ENCODE measurements at regions not wholly inside any gene's neighbourhood (a gene's known extent, or its start where the extent isn't known, plus 50 kb on each side); places are given as distances from the start of the nearest gene placed in this dataset.

DNA sequence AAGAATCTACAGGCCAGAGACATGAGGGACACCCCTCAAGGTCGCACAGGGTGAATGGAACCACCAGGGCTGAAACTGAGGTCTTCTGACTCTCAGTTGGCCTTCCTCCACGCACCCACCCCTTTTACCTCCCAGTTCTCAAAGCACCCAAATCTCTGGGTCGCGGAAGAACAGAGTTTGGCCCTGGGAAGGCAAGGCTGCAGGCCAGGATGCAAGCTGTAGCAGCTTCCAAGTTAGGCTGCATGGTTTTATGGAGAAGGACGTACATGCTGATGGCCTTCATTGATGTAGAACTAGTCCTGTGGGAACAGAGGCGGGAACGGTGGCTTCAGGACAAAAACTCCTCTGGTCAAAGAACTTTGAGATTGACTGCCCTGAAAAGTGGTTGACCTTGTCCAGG, 143.5 kb upstream of the B3GAT1 start:
- Histone ChIP-seq H3K36me3 (ENCODE audit: control insufficient read depth, insufficient read depth, low read length) (no peaks in the 10 kb centered on the region), H3K27me3 (ENCODE audit: control insufficient read depth, insufficient read depth, low read length) (no peaks in the 10 kb centered on the region), H3K4me3 (ENCODE audit: low read depth, low read length) (no peak overlapping the region)
- DNase-seq (ENCODE audit: low read depth), result no peak
- ChIA-PET CTCF (no interaction called here), POLR2A (no interaction called here)
- no peak for TF ChIP-seq CTCF (IDR thresholded peaks at IDR 0.05; ENCODE audit: insufficient read depth, low read depth, low read length)

DNA sequence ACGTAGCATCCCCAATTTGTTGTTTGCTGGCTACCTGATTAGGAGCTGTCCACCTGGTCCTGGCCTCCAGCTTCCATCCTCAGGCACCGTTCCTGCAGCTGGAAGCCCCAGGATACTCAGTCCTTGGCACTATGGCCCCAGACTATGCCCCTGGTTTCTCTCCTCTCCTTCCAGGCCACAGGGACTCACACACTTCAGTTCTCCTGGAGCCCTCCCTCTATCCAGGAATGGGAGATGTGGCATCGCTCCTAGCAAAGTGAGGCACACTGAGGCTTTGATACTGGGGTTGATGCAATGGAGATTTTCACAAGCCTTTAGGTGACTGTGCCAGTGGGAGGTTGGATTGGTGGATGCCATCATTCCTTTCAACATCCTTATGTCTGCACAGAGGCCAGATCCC, 142.8 kb upstream of the B3GAT1 start:
- POLR2A ChIA-PET, result no interaction called here
- no peak for TF ChIP-seq CTCF (IDR thresholded peaks at IDR 0.05; ENCODE audit: insufficient read depth, low read depth, low read length)
- Histone ChIP-seq H3K36me3 (ENCODE audit: control insufficient read depth, insufficient read depth, low read length) (no peaks in the 10 kb centered on the region), H3K27me3 (ENCODE audit: control insufficient read depth, insufficient read depth, low read length) (no peaks in the 10 kb centered on the region), H3K4me3 (ENCODE audit: low read depth, low read length) (no peak overlapping the region)
- CTCF ChIA-PET, result no interaction called here
- no peak for DNase-seq (ENCODE audit: low read depth)

DNA sequence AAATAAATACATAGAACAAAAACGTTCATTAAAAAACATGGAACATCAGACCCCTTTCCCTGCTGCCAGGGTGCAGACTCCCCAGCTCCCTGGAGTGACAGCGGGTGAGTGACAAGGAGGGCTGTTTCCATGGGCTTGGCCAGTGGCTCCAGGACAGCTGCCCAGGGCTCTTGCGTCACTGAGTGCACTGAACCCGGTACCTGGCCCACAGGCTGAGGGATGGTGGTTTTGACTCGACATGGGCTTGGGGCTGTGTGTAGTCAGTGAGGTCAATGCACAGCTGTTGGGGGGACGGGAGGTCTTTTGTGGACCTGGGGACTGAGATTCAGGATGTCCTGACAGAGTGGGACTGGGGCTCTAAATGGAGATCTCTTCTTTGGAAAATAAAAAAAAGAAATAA, 142.1 kb upstream of the B3GAT1 start:
- Histone ChIP-seq H3K4me3 (ENCODE audit: low read depth, low read length) (no peak overlapping the region), H3K36me3 (ENCODE audit: control insufficient read depth, insufficient read depth, low read length) (no peaks in the 10 kb centered on the region), H3K27me3 (ENCODE audit: control insufficient read depth, insufficient read depth, low read length) (no peaks in the 10 kb centered on the region)
- POLR2A ChIA-PET, result no interaction called here
- CTCF ChIA-PET, result no interaction called here
- no peak for TF ChIP-seq CTCF (IDR thresholded peaks at IDR 0.05; ENCODE audit: insufficient read depth, low read depth, low read length)
- DNase-seq (ENCODE audit: low read depth), result no peak

DNA sequence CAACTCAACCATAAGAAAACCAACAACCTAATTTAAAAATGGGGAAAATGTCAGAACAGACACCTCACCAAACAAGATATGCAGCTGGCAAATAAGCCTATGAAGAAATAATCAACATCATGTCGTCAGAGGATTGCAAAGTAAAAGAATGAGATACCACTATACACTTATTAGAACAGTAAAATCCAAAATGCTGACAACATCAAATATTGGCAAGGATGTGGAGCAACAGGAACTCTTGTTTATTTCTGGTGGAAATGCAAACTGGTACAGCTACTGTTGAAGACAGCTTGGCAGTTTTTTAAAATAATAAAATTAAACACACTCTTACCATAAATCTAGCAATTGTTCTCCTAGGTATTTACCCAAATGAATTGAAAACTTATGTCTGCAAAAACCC, 140.7 kb upstream of the B3GAT1 start:
- Histone ChIP-seq H3K36me3 (ENCODE audit: control insufficient read depth, insufficient read depth, low read length) (no peaks in the 10 kb centered on the region), H3K4me3 (ENCODE audit: low read depth, low read length) (no peak overlapping the region), H3K27me3 (ENCODE audit: control insufficient read depth, insufficient read depth, low read length) (no peaks in the 10 kb centered on the region)
- DNase-seq (ENCODE audit: low read depth), result no peak
- POLR2A ChIA-PET, result no interaction called here
- CTCF ChIA-PET, result no interaction called here
- TF ChIP-seq CTCF (IDR thresholded peaks at IDR 0.05; ENCODE audit: insufficient read depth, low read depth, low read length), result no peak

- TF ChIP-seq CTCF (IDR thresholded peaks at IDR 0.05; ENCODE audit: insufficient read depth, low read depth, low read length), result no peak
- no peak for DNase-seq (ENCODE audit: low read depth)
- Histone ChIP-seq H3K4me3 (ENCODE audit: low read depth, low read length) (no peak overlapping the region), H3K36me3 (ENCODE audit: control insufficient read depth, insufficient read depth, low read length) (no peaks in the 10 kb centered on the region), H3K27me3 (ENCODE audit: control insufficient read depth, insufficient read depth, low read length) (no peaks in the 10 kb centered on the region)
- POLR2A ChIA-PET, result no interaction called here
- CTCF ChIA-PET, result no interaction called here
Measured at GRCh38 chr11:134545521-134545920, 133.5 kb upstream of the B3GAT1 start.

Data from BJ (cell line).